Neuronal stem cell (in vitro differentiated cells): ENCODE measurements at regions not wholly inside any gene's neighbourhood (a gene's known extent, or its start where the extent isn't known, plus 50 kb on each side); places are given as distances from the start of the nearest gene placed in this dataset.

Source experiments
- DNase-seq: peaks from one replicate; pipeline ENCODE4 v3.0.0-alpha.2; 2013; ENCODE audit warnings: low spot score
- H2AFZ ChIP-seq: one replicate; pipeline ENCODE4 v1.6.1; 2013; ENCODE audit warnings: mild to moderate bottlenecking, low read length, inconsistent platforms
- H2AK5ac ChIP-seq: 2 replicates; pipeline ENCODE4 v1.6.1; 2013; ENCODE audit warnings: low read depth, mild to moderate bottlenecking, inconsistent platforms, low read length, moderate library complexity, mixed read lengths
- H2BK120ac ChIP-seq: 2 replicates; pipeline ENCODE4 v1.6.1; 2013; ENCODE audit warnings: low read depth, mild to moderate bottlenecking, inconsistent platforms, low read length, moderate library complexity, mixed read lengths
- H2BK12ac ChIP-seq: one replicate; pipeline ENCODE4 v1.6.1; 2013; ENCODE audit warnings: low read length, inconsistent platforms
- H2BK15ac ChIP-seq: 2 replicates; pipeline ENCODE4 v1.6.1; 2013; ENCODE audit warnings: mild to moderate bottlenecking, low read length, inconsistent platforms, mixed read lengths
- H2BK5ac ChIP-seq: one replicate; pipeline ENCODE4 v1.6.1; 2013; ENCODE audit warnings: inconsistent platforms, mild to moderate bottlenecking, low read length, moderate library complexity
- H3K14ac ChIP-seq: one replicate; pipeline ENCODE4 v1.6.1; 2013; ENCODE audit warnings: low read length, inconsistent platforms
- H3K18ac ChIP-seq: 2 replicates; pipeline ENCODE4 v1.6.1; 2013; ENCODE audit warnings: low read length, inconsistent platforms
- H3K23ac ChIP-seq: 2 replicates; pipeline ENCODE4 v1.6.1; 2013; ENCODE audit warnings: low read depth, mild to moderate bottlenecking, mixed read lengths, low read length, inconsistent platforms; ENCODE audit not compliant: poor library complexity
- H3K27ac ChIP-seq: replicated peaks from 3 replicates; pipeline ENCODE4 v1.5.1; 2013; ENCODE audit warnings: low read length, inconsistent platforms
- H3K27me3 ChIP-seq, 3 experiments: 2 replicates each; pipeline ENCODE4 v1.6.1; 2013; ENCODE audit warnings: low read length in 3 of 3, mild to moderate bottlenecking in 2 of 3, inconsistent platforms in 1 of 3, low read depth in 1 of 3, mixed read lengths in 1 of 3, moderate library complexity in 1 of 3; ENCODE audit not compliant: control insufficient read depth in 3 of 3, insufficient read depth in 3 of 3
- H3K36me3 ChIP-seq, 2 donors: replicated peaks in 1 of 2; 2 replicates each; pipeline ENCODE4 v1.6.1; 2013; ENCODE audit warnings: low read length in 2 of 2; ENCODE audit not compliant: control insufficient read depth in 2 of 2, insufficient read depth in 2 of 2
- H3K4ac ChIP-seq: 2 replicates; pipeline ENCODE4 v1.6.1; 2013; ENCODE audit warnings: inconsistent platforms, mild to moderate bottlenecking, low read length, moderate library complexity
- H3K4me1 ChIP-seq, 2 donors: 1 replicate in 1 of 2; 2 replicates in 1 of 2; pipeline ENCODE4 v1.6.1; 2013; ENCODE audit warnings: low read length in 2 of 2, low read depth in 1 of 2; ENCODE audit not compliant: control insufficient read depth in 2 of 2, insufficient read depth in 1 of 2
- H3K4me2 ChIP-seq: one replicate; pipeline ENCODE4 v1.6.1; 2013; ENCODE audit warnings: mild to moderate bottlenecking, low read length, inconsistent platforms; ENCODE audit not compliant: insufficient read depth, poor library complexity, severe bottlenecking
- H3K4me3 ChIP-seq, 2 donors: 2 replicates each; pipeline ENCODE4 v1.5.1; 2013; ENCODE audit warnings: low read length in 2 of 2, mild to moderate bottlenecking in 2 of 2, inconsistent platforms in 1 of 2, moderate library complexity in 1 of 2
- H3K79me1 ChIP-seq: one replicate; pipeline ENCODE4 v1.6.1; 2013; ENCODE audit warnings: low read depth, mild to moderate bottlenecking, inconsistent platforms, low read length, moderate library complexity
- H3K9ac ChIP-seq: one replicate; pipeline ENCODE4 v1.6.1; 2013; ENCODE audit warnings: mild to moderate bottlenecking, low read depth, low read length, inconsistent platforms; ENCODE audit not compliant: poor library complexity
- H3K9me3 ChIP-seq, 2 donors: replicated peaks in 1 of 2; 2 replicates each; pipeline versions ENCODE3 to v1.6.1; 2013; ENCODE audit warnings: low read length in 2 of 2, mild to moderate bottlenecking in 2 of 2, inconsistent platforms in 1 of 2, low read depth in 1 of 2, mixed read lengths in 1 of 2, moderate library complexity in 1 of 2; ENCODE audit not compliant: control insufficient read depth in 2 of 2, insufficient read depth in 1 of 2
- H4K8ac ChIP-seq: one replicate; pipeline ENCODE4 v1.6.1; 2013; ENCODE audit warnings: low read depth, mild to moderate bottlenecking, inconsistent platforms, low read length, moderate library complexity
- H4K91ac ChIP-seq: one replicate; pipeline ENCODE4 v1.6.1; 2013; ENCODE audit warnings: low read length, low read depth, mild to moderate bottlenecking, inconsistent platforms; ENCODE audit not compliant: poor library complexity
- WGBS, 2 donors: extraction: QIAGEN DNeasy Blood & Tissue Kit; methylation state at CpG; one replicate each; pipeline ENCODE4 v1.1.7; 2013; ENCODE audit warnings: missing lambda C conversion rate in 2 of 2, mixed read lengths in 1 of 2; ENCODE audit not compliant: insufficient read length in 2 of 2, insufficient replicate concordance in 1 of 2; ENCODE audit errors: extremely low coverage in 2 of 2; 5-methylcytosine and 5-hydroxymethylcytosine counted together

DNA sequence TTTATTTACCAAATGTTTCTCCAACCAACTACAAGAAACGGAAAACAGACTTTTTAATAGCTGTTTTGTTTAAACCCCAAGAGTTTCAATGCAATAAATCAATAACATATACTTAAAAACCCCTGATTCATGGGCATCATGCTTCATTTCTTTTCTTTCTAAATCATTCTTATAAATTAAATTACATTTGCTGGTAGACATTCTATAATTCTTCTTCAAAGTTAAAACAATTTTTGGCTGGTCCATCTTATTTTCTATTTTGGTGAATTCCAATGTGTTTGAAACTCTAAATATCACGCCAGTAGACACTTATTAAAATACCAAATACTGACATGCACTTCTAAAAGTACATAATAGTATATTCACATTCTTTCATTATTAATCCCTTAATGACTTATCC is 408.6 kb downstream of the LIG4 start:
- Histone ChIP-seq H2BK5ac (no peak overlapping the region), H3K14ac (no peak overlapping the region), H4K91ac (no peak overlapping the region), H4K8ac (no peak overlapping the region), H3K23ac (no peak overlapping the region), H2AK5ac (no peak overlapping the region), H3K4me2 (no peak overlapping the region), H3K9me3 (no peaks in the 10 kb centered on the region), H2AFZ (no peak overlapping the region), H3K4me1 (peaks cover 0 to 5% of the 10 kb centered on the region in 2 donors), H3K4ac (no peak overlapping the region), H3K36me3 (no peaks in the 10 kb centered on the region), H3K9ac (no peak overlapping the region), H3K27me3 (no peaks in the 10 kb centered on the region), H3K4me3 (no peak overlapping the region), H3K18ac (no peak overlapping the region), H3K79me1 (no peaks in the 10 kb centered on the region), H3K27ac (no peak overlapping the region), H2BK12ac (no peak overlapping the region), H2BK120ac (no peak overlapping the region), H2BK15ac (no peak overlapping the region)
- WGBS, 2 donors, result no CpG with 5 or more reads among the region's 2 CpGs
- no peak for DNase-seq

DNA sequence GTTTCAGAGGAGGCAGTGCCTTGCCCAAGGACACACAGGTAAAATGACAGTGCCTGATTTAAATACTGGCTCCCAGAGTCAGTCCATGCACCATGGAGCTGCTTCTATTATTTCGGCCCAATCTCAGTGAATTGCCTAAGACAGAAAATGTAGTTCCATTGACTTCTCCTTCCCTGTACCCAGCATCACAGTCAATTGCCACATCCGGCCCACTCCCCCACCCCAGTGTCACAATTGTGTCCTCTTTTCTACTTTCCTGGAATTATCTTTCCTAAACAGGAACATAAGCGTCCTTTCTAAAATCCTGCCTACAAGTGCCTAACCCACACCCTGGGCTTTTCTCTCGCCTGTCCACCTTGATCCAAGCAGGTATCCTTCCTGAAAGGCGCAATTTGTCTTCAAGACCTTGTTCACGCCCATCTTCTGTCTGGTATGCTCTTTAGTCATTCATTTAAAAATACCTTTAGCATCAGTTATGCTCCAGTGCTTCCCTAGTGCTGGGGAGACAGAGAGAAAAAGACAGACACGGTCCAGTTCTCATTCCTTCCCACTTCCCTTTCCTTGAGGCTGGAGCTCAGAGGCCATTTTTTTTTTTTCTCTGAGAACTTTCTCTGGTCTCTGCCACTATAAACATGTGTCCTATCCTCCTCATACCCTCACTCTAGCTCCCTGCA is 411.4 kb downstream of the LIG4 start:
- H4K8ac ChIP-seq, result no peak overlapping the region
- no peak overlapping the region for H3K4me3 ChIP-seq
- H2BK15ac ChIP-seq, result no peak overlapping the region
- H3K27me3 ChIP-seq, result no peaks in the 10 kb centered on the region
- no peak for DNase-seq
- no peaks in the 10 kb centered on the region for H3K9me3 ChIP-seq
- WGBS, 2 donors, result no CpG with 5 or more reads among the region's 7 CpGs
- no peak overlapping the region for H3K23ac ChIP-seq
- no peak overlapping the region for H2AFZ ChIP-seq
- peaks cover 0 to 5% of the 10 kb centered on the region in 2 donors for H3K4me1 ChIP-seq
- no peak overlapping the region for H3K4ac ChIP-seq
- no peaks in the 10 kb centered on the region for H3K36me3 ChIP-seq
- no peak overlapping the region for H3K14ac ChIP-seq
- no peak overlapping the region for H3K18ac ChIP-seq
- no peak overlapping the region for H3K27ac ChIP-seq
- H4K91ac ChIP-seq, result no peak overlapping the region
- no peak overlapping the region for H2BK120ac ChIP-seq
- H2AK5ac ChIP-seq, result no peak overlapping the region
- no peak overlapping the region for H2BK5ac ChIP-seq
- no peak overlapping the region for H2BK12ac ChIP-seq
- H3K9ac ChIP-seq, result no peak overlapping the region
- H3K4me2 ChIP-seq, result no peak overlapping the region
- no peaks in the 10 kb centered on the region for H3K79me1 ChIP-seq

DNA sequence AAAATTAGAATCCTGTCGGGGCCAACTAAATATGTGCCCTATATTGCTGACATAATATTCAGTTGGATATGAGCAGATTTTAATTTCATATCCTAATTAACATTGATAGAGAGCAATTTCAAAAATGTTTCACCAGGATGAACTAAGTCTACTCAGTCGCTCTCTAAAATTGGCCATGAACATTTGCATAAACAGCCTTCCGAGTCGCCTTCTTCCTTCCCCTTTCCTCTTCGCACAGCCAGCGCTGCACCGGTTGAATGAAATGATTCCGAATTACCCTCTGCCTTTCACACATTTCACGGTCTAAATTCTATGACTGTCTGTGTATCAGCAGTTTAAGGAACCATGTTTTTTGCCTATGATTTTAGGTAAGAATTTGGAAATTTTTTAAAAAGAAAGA is 413.7 kb downstream of the LIG4 start:
- H3K9me3 ChIP-seq, result no peaks in the 10 kb centered on the region
- H4K91ac ChIP-seq, result no peak overlapping the region
- H2BK5ac ChIP-seq, result no peak overlapping the region
- no peak overlapping the region for H3K14ac ChIP-seq
- no peak overlapping the region for H2BK12ac ChIP-seq
- H3K27ac ChIP-seq, result no peak overlapping the region
- H3K18ac ChIP-seq, result no peak overlapping the region
- no peak overlapping the region for H3K4ac ChIP-seq
- H2AK5ac ChIP-seq, result no peak overlapping the region
- H3K4me1 ChIP-seq, result peaks cover 0 to 5% of the 10 kb centered on the region in 2 donors
- H3K79me1 ChIP-seq, result no peaks in the 10 kb centered on the region
- no peak overlapping the region for H4K8ac ChIP-seq
- no peak overlapping the region for H2AFZ ChIP-seq
- no peak overlapping the region for H3K9ac ChIP-seq
- H3K4me3 ChIP-seq, result no peak overlapping the region
- no peak overlapping the region for H3K4me2 ChIP-seq
- no peak for DNase-seq
- H3K27me3 ChIP-seq, result no peaks in the 10 kb centered on the region
- no peaks in the 10 kb centered on the region for H3K36me3 ChIP-seq
- no peak overlapping the region for H2BK120ac ChIP-seq
- no CpG with 5 or more reads among the region's 9 CpGs for WGBS, 2 donors
- no peak overlapping the region for H3K23ac ChIP-seq
- H2BK15ac ChIP-seq, result no peak overlapping the region

DNA sequence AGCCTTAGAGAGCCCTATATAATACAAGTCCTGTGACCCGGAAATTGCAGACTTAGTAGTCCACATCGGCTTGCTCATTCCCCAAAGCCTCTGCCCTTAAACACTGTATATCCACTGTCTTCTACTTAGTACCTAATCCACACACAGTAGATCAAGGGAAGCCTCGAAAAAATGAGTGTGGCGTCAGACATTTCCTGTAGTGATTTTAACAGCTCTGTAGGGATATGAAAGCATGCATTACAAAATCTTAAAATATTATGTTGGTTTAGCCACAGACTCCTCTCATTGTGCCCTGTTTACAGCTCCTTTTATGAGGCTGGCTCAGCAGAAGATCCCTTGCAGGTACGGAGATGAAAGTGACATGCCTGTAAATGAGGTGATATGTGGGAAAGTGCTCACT is 416.3 kb downstream of the LIG4 start:
- H2AK5ac ChIP-seq, result no peak overlapping the region

More for the DNA sequence above, 416.3 kb downstream of the LIG4 start:
- H3K18ac ChIP-seq, result no peak overlapping the region
- no peak overlapping the region for H4K91ac ChIP-seq
- H3K27me3 ChIP-seq, result no peaks in the 10 kb centered on the region
- no peak overlapping the region for H2AFZ ChIP-seq
- H3K9ac ChIP-seq, result no peak overlapping the region
- peaks cover 0 to under 1% of the 10 kb centered on the region in 2 donors for H3K4me1 ChIP-seq
- H3K79me1 ChIP-seq, result no peaks in the 10 kb centered on the region
- no peak overlapping the region for H2BK120ac ChIP-seq
- H2BK15ac ChIP-seq, result no peak overlapping the region
- no peak overlapping the region for H3K23ac ChIP-seq
- no peak overlapping the region for H3K27ac ChIP-seq
- no peaks in the 10 kb centered on the region for H3K9me3 ChIP-seq
- no peak overlapping the region for H3K4me2 ChIP-seq
- H4K8ac ChIP-seq, result no peak overlapping the region
- DNase-seq, result no peak
- H2BK5ac ChIP-seq, result no peak overlapping the region
- no CpG with 5 or more reads among the region's 5 CpGs for WGBS, 2 donors
- H3K4ac ChIP-seq, result no peak overlapping the region
- H2BK12ac ChIP-seq, result no peak overlapping the region
- no peak overlapping the region for H3K4me3 ChIP-seq
- H3K14ac ChIP-seq, result no peak overlapping the region
- H3K36me3 ChIP-seq, result no peaks in the 10 kb centered on the region
